NCI-H1092 treated with DMSO at 0.1 percent for 48 hours (cell line): ENCODE measurements at regions not wholly inside any gene's neighbourhood (a gene's known extent, or its start where the extent isn't known, plus 50 kb on each side); places are given as distances from the start of the nearest gene placed in this dataset.

Experiments used
- DNase-seq: peaks from one replicate; lab custom pipeline; 2025; lab: John Stamatoyannopoulos, UW

GRCh38 chrX:14476205-14476604, 53.1 kb upstream of the GLRA2 start:
- DNase-seq: peak; percentile 63

GRCh38 chrX:14449773-14450172, 79.6 kb upstream of the GLRA2 start:
- DNase-seq: no peak

GRCh38 chrX:14448406-14448805, 80.9 kb upstream of the GLRA2 start:
- no peak for DNase-seq

GRCh38 chrX:14440106-14440505, 89.2 kb upstream of the GLRA2 start:
- no peak for DNase-seq

- DNase-seq: no peak
These were observed 101.7 kb upstream of the GLRA2 start for GRCh38 chrX:14427614-14428013.

GRCh38 chrX:14420841-14421240, 108.5 kb upstream of the GLRA2 start:
- no peak for DNase-seq

- DNase-seq: no peak
These were observed 116.7 kb upstream of the GLRA2 start for GRCh38 chrX:14412686-14413085.

- DNase-seq: no peak
These were observed 118.0 kb upstream of the GLRA2 start for GRCh38 chrX:14411326-14411725.

- no peak for DNase-seq
These were observed 120.0 kb upstream of the GLRA2 start for GRCh38 chrX:14409341-14409740.

GRCh38 chrX:14406225-14406624, 123.1 kb upstream of the GLRA2 start:
- no peak for DNase-seq

GRCh38 chrX:14398725-14399124, 130.6 kb upstream of the GLRA2 start:
- DNase-seq: no peak

GRCh38 chrX:14389682-14390081, 139.7 kb upstream of the GLRA2 start:
- no peak for DNase-seq

GRCh38 chrX:14386981-14387380, 142.4 kb upstream of the GLRA2 start:
- no peak for DNase-seq

- no peak for DNase-seq
These were observed 149.3 kb upstream of the GLRA2 start for GRCh38 chrX:14380044-14380443.

GRCh38 chrX:14377427-14377826, 151.9 kb upstream of the GLRA2 start:
- no peak for DNase-seq

- no peak for DNase-seq
These were observed 165.6 kb upstream of the GLRA2 start for GRCh38 chrX:14363728-14364127.

GRCh38 chrX:14362721-14363120, 166.6 kb upstream of the GLRA2 start:
- no peak for DNase-seq

GRCh38 chrX:14361435-14361834, 167.9 kb upstream of the GLRA2 start:
- no peak for DNase-seq

GRCh38 chrX:14359727-14360126, 169.6 kb upstream of the GLRA2 start:
- no peak for DNase-seq

GRCh38 chrX:14359316-14359715, 170.0 kb upstream of the GLRA2 start:
- DNase-seq: no peak

GRCh38 chrX:14357314-14357713, 172.0 kb upstream of the GLRA2 start:
- no peak for DNase-seq

GRCh38 chrX:14356401-14356800, 172.9 kb upstream of the GLRA2 start:
- DNase-seq: no peak

- no peak for DNase-seq
These were observed 173.8 kb upstream of the GLRA2 start for GRCh38 chrX:14355556-14355955.

- DNase-seq: no peak
These were observed 174.8 kb upstream of the GLRA2 start for GRCh38 chrX:14354521-14354920.

GRCh38 chrX:14352511-14352910, 176.8 kb upstream of the GLRA2 start:
- no peak for DNase-seq
